Skin epidermis (tissue), 12 donors: ENCODE measurements at regions not wholly inside any gene's neighbourhood (a gene's known extent, or its start where the extent isn't known, plus 50 kb on each side); places are given as distances from the start of the nearest gene placed in this dataset.

Experiments
- H3K27ac ChIP-seq, 21 experiments: fragments of 200-600 bp; sonication (generic) in 11 of 21; one replicate each; pipeline ENCODE4 v1.5.0; 2020; ENCODE audit warnings: mild to moderate bottlenecking in 3 of 21, inconsistent platforms in 2 of 21, moderate library complexity in 2 of 21
- H3K4me3 ChIP-seq, 7 experiments: fragments of 200-600 bp; sonication (generic) in 2 of 7; one replicate each; pipeline ENCODE4 v1.5.0; 2020; ENCODE audit warnings: inconsistent platforms in 2 of 7, mild to moderate bottlenecking in 2 of 7, moderate library complexity in 1 of 7

DNA sequence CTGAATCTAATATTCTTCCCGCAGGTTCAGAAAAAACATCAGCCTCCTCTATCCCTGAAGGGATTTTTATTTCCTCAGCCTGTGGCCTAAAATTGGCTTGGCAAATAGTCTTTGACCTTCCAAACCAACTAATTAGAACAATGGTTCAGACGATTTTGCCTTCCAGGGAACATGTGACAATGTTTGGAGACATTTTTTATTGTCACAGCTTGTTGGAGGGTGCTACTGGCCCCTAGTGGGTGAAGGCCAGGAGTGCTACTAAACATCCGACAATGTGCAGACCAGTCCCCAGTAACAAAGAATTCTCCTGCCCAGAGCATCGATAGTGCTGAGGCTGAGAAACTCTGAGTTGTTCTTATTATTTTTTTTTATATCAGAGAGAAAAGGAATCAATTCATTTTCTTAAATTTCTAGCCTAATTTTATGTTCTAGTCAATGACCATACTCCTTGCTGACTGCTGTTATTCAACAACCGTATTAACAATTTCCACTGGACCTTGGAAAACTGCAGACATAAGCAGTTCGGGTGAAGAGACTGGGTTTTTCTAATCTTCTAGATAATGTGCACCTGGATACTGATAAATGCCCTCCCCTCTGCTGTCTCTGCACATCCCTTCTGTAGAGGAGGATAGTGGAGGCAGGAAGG lies 280.7 kb downstream of the LMX1A start:
- no peak overlapping the region for H3K27ac ChIP-seq
- H3K4me3 ChIP-seq, result no peak overlapping the region

DNA sequence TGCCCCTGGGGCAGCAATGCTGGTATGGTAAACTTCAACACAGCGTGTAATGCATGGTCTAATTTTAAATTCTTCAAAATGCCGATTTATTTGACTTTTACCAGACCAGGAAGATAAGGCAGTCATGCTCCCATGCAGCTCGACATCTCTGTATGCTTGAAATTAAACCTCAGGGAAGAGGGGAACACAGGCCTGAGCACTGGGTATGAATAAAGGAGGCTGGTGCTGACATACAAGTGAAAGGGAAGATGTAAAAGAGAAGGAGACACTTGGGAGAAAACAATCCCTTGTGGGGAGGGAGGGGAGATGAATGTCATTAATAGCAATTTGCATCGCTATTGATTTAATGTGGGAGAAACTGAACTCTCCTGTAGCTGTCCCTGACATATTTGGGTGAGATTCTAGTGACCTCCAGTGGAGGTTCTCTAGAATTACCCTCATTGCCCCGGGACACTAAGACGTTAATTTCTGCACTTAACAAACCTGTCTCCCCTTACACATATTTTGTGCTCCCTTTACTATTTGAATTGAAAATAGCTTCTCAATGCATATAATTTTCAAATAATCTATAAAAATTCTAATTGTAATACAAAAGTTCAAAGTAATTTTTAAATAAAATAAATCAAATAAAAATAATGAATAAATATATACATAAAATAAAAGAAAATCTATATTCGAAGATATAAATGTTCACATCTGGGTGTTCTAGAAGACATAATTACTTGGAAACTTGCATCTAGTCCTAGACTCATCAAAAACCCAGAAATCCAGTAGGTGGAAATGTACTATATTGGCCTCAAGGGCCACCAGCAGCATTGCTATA lies 283.1 kb downstream of the LMX1A start:
- Histone ChIP-seq H3K4me3 (no peak overlapping the region), H3K27ac (no peak overlapping the region)

DNA sequence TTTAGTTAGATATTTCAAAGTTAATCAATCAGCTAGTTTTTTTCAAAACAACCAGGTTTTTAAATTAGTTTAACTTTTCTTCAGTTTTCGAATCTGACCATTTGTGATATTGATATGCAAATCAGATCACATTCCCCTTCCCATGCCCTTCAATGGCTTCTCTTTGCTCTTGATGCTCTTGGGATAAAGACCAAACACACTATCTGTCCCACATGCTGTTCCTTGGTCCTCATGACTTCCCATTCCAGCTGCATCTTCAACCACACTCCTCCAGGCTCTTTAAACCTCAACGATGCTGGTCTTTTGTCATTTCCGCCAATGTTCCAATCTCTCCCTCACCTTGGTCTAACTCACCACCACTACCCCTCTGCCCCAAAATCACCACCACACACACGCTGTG lies 285.8 kb downstream of the LMX1A start:
- no peak overlapping the region for H3K27ac ChIP-seq
- H3K4me3 ChIP-seq, result no peak overlapping the region

DNA sequence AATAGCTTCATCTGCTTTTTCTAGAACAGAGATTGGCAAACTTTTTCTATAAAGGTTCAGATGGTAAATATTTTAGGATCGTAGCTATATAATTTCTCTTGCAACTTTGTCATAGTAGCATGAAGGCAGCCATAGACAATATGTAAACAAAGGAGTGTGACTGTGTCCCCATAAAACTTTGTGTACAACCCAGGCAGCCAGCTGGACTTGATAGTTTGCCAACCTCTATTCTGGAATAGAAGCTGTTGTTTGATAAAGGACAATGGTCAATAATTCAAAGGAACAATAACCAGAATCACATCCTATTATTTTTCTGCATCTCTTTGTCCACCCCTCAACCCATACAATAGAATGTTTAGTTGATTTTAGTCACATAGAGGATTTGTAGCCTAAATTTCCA lies 286.7 kb downstream of the LMX1A start:
- Histone ChIP-seq H3K4me3 (no peak overlapping the region), H3K27ac (no peak overlapping the region)

DNA sequence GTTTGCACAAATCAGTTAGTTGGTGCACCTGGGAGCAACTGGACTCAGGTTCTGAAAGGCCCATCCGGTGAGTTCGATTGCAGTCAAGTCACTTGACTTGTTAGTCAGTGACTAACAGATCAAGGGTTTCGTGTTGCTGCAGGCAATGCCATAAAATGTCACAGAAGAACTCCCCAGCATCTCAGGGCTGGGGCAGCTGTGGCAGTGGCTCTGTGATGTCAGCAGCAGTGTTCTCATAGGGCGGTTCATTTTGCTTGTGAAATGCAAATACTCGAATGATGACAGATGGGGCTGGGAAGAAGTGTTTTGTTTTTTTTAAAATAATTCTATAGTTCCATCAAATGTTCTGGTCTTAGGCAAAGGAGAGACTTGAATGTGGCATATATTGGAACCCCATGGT lies 287.8 kb downstream of the LMX1A start:
- no peak overlapping the region for H3K4me3 ChIP-seq
- H3K27ac ChIP-seq, result no peak overlapping the region

DNA sequence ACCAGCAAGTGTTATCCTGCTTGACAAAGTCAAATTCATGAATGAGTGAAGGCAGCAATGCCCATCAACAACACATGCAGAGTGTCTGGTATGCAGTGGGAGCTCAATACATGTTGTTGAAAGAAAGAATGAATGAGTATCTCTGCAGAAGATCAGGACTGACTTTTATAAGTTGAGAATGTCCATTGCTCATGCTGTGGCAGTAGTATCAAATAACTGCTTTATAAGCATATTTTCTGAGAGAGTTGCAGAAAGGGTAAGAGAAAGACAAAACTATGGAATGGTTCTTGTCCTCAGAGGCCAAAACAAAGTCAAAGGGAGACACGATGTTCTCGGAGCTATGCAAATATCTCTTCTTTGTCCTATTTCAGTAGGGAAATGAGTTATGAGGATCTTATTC lies 288.7 kb downstream of the LMX1A start:
- Histone ChIP-seq H3K4me3 (no peak overlapping the region), H3K27ac (no peak overlapping the region)

DNA sequence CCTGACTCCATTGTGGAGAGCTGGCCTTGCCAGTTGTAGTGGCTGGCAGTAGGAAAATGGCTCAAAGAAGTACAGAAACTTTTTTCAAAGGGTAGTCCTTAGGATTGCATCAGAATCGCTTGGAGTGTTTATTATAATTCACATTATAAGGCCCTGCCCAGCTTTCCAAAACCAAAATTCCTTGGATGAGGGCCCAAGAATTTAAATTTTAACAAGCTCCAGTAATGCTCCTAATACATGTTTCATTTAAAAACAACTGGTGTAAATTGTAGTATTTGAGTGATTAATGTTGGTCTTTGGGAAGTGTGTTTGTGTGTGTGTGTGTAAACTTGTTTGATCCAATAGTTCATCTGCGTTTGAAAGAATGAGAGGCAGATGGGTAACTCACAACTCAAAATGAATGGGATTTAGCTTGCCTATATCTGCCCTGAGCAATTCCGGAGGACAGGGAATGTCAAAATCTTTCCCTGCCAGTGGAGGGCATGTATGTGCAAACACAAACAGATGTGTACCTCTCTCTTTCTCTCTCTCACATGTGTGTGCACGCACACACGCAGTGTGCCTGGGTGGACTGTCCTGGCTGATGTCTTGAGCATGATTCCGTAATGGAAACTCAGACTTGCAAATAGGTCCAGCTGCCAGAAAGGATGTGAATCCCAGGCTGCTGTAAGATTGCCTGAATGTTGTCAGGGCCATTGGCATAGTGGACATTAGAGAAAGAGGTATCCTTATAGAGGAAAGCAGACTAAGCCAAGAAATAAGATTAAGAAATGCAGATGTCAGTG lies 293.1 kb downstream of the LMX1A start:
- H3K4me3 ChIP-seq, result no peak overlapping the region
- H3K27ac ChIP-seq, result peak overlapping the region in 3 of 21 experiments; percentile 3 to 31 (median 10)

DNA sequence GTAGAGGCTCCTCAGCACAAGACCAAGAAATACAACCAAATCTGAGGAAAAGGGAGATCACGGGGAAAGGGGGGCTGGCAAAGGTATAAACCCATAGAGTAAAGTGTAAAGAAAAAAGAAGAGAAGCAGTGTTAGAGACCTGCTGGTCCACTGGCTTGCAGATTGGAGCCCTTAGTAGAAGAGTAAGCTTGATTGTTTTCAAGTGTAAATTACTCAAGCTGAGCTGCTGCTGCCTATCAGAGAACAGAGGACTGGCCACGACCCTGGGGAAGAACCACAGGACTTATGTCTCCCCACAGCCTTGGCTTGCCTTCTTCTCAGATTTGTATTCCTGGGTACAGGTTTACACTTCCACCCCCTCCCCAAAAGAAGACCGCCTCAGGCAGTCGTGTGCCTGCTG lies 294.2 kb downstream of the LMX1A start:
- Histone ChIP-seq H3K27ac (peak overlapping the region in 1 of 21 experiments; percentile 3), H3K4me3 (no peak overlapping the region)

DNA sequence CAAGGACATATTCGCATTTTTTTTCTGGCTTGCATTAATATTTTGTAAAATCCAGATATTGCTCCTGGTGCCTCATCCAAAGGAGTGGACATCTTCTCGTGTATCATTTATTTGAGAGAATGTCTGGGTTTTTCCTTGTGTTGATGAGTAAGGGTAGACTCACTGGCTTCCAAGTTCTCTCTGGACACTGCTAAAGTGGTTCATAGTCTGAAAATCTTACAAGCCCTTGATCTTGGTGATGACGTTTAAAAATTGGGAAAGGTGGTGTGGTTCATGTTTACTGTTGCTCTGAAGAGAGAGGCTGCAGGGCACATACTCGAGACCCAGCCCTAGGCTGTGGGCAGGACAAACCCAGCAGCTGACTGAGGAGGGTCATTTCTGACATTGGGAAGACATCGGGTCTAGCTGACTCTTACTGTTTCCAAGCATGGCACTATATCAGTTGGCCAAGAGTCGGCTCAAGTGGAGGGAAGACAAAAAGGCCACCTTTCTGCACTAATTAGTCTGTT lies 296.2 kb downstream of the LMX1A start:
- H3K4me3 ChIP-seq, result no peak overlapping the region
- H3K27ac ChIP-seq, result peak overlapping the region in 1 of 21 experiments; percentile 17

DNA sequence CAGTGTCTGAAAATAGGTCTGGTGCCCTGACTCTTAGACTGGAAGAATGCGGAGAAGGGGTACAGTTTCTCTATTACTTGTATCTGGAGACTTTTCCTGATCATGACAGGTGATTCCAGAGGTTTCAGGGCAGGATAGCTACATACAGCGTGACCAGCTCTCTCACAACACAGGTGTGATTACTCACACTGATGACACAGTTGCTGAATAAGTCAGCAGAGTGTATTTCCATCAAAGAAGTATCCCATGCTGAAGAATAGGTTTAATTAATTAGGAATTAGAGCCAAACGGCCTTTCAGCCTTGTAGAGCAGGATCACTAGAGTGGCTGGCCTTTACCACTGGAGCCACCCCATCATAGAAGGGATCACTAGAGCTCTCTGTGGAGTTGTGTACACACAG lies 298.6 kb downstream of the LMX1A start:
- Histone ChIP-seq H3K27ac (no peak overlapping the region), H3K4me3 (no peak overlapping the region)

DNA sequence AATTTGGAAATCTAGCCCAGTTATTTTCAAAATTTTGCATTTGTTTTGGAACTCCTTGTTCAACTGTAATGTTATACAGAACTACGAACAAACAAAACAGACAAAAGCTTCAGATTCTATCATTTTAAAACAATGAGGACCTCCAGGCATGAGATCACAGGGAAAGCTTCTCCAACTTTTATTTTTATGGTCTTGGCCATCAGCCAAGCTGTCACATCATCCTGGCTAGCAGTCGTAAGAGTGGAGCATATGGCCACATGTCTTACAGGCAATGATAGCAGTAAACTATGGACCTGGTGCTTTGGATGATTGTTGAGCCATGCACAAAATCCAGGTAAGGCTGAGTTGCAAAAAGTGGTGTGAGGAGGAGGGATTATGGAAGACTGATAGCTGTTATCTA lies 299.6 kb downstream of the LMX1A start:
- H3K27ac ChIP-seq, result no peak overlapping the region
- H3K4me3 ChIP-seq, result no peak overlapping the region

DNA sequence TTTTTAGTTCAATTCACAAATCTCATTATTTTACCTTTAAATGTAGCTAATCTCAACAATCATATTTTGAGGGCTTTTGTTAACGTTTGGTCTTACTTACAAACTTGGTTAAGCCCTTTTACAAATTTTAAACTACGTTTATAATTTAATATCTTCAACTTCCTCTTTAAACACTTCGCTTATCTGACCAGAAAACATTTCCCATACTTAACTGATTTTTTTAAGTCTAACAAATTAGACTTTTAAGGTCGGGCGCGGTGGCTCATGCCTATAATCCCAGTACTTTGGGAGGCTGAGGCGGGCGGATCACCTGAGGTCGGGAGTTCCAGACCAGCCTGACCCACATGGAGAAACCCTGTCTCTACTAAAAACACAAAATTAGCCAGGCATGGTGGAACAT lies 300.9 kb downstream of the LMX1A start:
- H3K27ac ChIP-seq, result no peak overlapping the region
- no peak overlapping the region for H3K4me3 ChIP-seq

DNA sequence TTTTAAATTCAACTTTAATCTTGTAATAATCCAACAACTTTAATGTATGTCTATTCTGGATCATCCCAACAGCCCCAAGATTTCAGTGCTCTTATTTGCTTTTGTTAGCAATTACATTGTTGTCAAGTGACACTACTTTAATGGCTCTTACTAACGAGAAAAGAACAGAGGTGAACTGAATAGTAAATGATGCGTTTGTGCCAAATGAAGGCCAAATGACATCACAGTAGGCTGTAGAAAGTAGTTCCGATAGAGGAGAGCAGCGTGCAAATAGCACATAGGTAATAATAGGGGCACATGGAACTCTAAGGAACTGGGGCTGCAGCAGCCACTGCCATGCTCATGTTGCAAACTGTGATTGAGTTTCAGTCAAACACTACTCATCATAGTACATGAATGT lies 301.9 kb downstream of the LMX1A start:
- H3K4me3 ChIP-seq, result no peak overlapping the region
- H3K27ac ChIP-seq, result no peak overlapping the region

DNA sequence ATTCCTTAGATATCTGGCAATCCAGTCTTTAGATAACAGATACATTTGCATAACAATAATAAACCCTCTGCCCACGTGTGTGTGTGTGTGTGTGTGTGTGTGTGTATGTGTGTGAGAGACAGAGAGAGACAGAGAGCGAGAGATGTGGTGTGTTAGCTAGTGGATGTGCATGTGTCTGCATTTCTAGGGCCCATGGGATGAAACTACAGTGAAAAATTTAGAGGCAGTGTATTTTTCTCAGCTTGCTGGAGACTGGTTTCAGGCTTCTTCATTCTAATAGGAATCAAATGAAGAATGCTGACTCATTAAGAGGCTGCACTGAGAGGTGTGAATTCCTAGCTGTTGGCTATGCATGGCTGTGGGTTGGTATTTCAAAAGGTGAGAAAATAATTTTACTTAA lies 303.2 kb downstream of the LMX1A start:
- no peak overlapping the region for H3K27ac ChIP-seq
- no peak overlapping the region for H3K4me3 ChIP-seq

DNA sequence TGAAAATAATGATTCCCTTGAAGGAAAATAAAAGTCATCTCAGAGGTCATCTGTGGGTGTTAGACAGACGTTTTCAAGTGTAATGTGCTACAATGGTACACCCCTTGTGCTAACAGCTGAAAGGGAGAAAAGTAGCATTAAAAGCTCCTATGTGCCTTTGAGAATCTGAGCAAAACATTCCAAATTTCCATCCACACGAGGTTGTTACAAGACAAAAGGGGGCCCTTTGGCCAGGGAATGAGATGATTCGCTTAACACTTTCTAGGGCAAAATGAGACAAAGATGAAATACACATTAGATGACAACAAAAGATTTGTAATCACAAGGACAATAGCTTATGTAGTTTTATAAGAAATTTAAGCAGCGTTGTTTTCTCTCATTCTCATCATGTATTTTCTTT lies 303.6 kb downstream of the LMX1A start:
- H3K4me3 ChIP-seq, result no peak overlapping the region
- H3K27ac ChIP-seq, result no peak overlapping the region

DNA sequence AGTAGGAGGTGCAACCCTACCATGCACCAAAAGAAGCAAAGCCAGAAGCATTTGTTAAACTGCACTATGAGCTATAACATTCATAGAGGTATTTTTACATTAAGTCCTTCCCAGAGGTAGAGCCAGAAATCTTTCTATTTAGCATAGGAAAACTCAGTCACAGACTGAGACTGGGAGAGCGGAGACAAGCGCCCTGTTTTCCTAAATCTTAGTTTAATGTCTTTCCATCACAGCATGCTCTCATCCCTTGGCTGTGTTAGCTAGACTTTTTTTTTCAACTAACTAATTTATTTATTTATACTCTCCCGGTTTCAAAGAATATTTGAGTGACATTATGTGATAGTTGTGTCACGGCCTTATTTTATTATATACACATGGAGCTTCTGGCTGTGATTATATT lies 304.1 kb downstream of the LMX1A start:
- H3K27ac ChIP-seq, result no peak overlapping the region
- no peak overlapping the region for H3K4me3 ChIP-seq

DNA sequence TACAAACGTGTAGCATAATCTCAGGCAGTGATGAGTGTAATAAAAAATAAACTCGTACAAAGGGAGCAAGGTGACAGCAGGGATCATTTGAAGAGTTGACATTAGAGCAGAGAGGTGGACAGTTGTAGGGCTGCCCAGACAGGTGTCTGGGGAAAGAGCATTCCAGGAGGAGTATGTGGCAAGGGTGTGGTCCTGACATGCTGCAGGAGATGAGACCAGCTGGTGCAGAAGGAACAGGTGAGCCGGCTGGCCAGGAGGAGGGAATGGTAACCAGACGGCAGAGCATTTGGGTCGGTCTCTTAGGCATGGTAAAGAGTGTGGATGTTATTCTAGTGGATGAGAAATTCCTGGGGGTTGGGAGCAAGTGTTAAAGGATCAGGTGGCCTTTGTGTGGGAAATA lies 306.3 kb downstream of the LMX1A start:
- no peak overlapping the region for H3K27ac ChIP-seq
- H3K4me3 ChIP-seq, result no peak overlapping the region

DNA sequence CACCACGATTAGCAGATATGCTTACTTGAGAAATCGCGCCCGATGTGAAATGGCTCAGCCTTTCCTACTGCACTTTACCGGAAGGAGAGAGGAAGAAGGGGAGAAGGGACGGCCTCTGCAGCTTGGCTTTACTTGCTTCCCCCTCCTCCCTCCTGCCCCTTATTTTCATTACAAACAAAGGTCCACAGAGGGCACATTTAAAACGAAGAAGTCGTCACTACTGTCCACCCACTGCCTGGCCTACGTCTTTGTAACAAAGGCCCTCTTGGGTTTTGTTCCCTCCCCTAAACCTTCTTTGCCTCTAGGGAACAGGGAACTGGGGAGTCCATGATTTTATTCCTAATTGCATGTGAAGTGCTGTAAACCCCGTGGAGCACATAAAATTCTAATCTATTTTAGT lies 308.5 kb downstream of the LMX1A start:
- no peak overlapping the region for H3K4me3 ChIP-seq
- no peak overlapping the region for H3K27ac ChIP-seq

DNA sequence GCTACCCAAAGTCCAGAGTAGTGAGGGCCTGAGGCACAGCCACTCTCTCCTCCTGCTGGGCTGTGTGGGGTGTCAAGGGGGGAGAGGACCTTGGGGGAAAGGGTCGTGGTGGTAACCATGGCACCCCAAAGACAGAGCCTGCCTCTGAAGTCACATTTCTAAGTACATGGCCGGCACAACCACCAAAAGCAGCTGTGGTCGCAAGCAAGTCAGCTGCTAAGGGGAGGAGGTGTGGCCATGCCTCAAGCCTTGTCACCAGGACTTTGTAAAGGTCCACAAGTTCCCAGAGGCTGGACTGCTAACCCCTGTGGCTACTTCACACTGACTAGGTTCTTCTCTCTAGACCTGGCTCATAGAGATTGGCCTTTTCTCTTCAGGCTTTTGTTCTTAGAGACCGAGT lies 310.6 kb downstream of the LMX1A start:
- Histone ChIP-seq H3K4me3 (no peak overlapping the region), H3K27ac (no peak overlapping the region)

DNA sequence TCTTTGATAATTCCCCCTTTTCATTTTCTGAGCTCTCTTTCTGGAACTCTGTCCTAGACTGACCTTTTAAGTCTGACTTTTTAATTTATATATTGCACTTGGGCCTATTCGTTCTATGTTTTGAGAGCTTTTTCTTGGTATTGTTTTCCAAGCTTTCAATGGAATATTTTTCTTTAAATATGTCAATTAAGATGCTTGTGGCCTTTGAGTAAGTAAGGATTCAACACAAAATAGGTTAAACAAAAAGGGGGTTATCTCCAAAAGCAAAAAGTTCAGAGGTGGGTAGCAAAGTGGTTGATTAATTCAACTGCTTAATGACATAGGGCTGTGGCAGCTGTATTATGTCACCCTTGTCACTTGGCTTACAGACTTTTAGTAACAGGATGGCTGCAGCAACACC lies 315.9 kb downstream of the LMX1A start:
- Histone ChIP-seq H3K27ac (no peak overlapping the region), H3K4me3 (no peak overlapping the region)

DNA sequence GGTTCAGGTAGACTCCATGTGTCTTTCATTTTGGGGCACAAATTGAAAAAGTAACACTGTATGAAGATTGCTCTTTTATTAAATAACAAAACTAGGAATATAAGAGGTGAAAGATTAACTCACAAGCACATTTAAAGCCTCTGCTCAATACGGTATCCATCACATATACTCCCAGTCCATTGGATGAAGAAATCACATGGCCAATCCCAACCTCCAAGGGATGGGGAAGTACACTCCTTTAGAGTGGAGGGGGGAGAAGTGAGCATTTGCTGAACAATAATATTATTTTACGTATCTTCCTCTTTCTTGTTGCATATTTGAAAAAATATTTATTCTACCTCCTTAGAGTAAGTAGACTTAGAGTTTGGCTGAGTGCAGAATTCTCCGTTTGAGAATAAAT lies 316.5 kb downstream of the LMX1A start:
- Histone ChIP-seq H3K4me3 (no peak overlapping the region), H3K27ac (no peak overlapping the region)
